ENCODE measurements at regions not wholly inside any gene's neighbourhood (a gene's known extent, or its start where the extent isn't known, plus 50 kb on each side); places are given as distances from the start of the nearest gene placed in this dataset.

DNA sequence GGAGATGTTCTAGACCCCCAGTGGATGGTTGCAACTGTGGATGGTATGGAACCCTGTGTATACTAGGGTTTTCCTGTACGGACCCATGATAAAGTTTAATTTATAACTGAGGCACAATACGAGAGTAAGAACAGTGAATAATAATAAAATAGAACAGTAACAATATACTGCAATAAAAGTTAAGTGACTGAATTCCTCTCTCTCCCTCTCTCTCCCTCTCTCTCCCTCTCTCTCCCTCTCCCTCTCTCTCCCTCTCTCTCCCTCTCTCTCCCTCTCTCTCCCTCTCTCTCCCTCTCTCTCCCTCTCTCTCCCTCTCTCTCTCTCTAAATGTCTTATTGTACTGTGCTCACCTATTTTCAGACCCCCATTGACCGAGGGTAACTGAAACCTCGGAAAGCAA, 291.0 kb downstream of the IRF8 start:
- TF ChIP-seq, protein P1, sequence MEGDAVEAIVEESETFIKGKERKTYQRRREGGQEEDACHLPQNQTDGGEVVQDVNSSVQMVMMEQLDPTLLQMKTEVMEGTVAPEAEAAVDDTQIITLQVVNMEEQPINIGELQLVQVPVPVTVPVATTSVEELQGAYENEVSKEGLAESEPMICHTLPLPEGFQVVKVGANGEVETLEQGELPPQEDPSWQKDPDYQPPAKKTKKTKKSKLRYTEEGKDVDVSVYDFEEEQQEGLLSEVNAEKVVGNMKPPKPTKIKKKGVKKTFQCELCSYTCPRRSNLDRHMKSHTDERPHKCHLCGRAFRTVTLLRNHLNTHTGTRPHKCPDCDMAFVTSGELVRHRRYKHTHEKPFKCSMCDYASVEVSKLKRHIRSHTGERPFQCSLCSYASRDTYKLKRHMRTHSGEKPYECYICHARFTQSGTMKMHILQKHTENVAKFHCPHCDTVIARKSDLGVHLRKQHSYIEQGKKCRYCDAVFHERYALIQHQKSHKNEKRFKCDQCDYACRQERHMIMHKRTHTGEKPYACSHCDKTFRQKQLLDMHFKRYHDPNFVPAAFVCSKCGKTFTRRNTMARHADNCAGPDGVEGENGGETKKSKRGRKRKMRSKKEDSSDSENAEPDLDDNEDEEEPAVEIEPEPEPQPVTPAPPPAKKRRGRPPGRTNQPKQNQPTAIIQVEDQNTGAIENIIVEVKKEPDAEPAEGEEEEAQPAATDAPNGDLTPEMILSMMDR (conservative IDR thresholded peaks at IDR 0.05): no peak
- no peak for TF ChIP-seq ZFX (IDR thresholded peaks at IDR 0.05)

All from C4-2B (cell line).